Testis (tissue), 2 donors: ENCODE measurements at regions not wholly inside any gene's neighbourhood (a gene's known extent, or its start where the extent isn't known, plus 50 kb on each side); places are given as distances from the start of the nearest gene placed in this dataset.

ENCODE experiments used
- DNase-seq: peaks from one replicate; pipeline ENCODE4 v3.0.0-alpha.2; 2019
- H3K27ac ChIP-seq, 2 donors: fragments of 200-600 bp; sonication (generic); one replicate each; pipeline ENCODE4 v1.5.1; 2019
- H3K27me3 ChIP-seq: fragments of 200-600 bp; sonication (generic); one replicate; pipeline ENCODE4 v1.5.1; 2019
- H3K36me3 ChIP-seq: fragments of 200-600 bp; sonication (generic); one replicate; pipeline ENCODE4 v1.5.1; 2017; ENCODE audit warnings: low read depth; ENCODE audit errors: missing control alignments
- H3K4me1 ChIP-seq: fragments of 200-600 bp; sonication (generic); one replicate; pipeline ENCODE4 v1.5.1; 2019
- H3K4me3 ChIP-seq, 2 donors: fragments of 200-600 bp; sonication (generic); one replicate each; pipeline ENCODE4 v1.5.1; 2017 to 2019
- H3K9me3 ChIP-seq: fragments of 200-600 bp; sonication (generic); one replicate; pipeline ENCODE4 v1.5.1; 2017
- CTCF ChIP-seq, 3 experiments: fragments of 450-650 bp in 2 of 3; fragments of 200-600 bp in 1 of 3; sonication (generic) in 1 of 3; IDR thresholded peaks; one replicate each; pipeline ENCODE4 v1.5.1; 2016 to 2019; ENCODE audit warnings: antibody characterized with exemption in 3 of 3, mild to moderate bottlenecking in 2 of 3, moderate library complexity in 1 of 3
- POLR2A ChIP-seq: fragments of 450-650 bp; IDR thresholded peaks from one replicate; pipeline ENCODE4 v1.6.1; 2017; ENCODE audit warnings: antibody characterized with exemption, mild to moderate bottlenecking, moderate library complexity
- WGBS, 2 donors: methylation state at CpG; one replicate each; pipeline ENCODE4 v1.1.5; 2018; 5-methylcytosine and 5-hydroxymethylcytosine counted together
- intact Hi-C: fragments of 100-400 bp; cut with DNase I; formaldehyde crosslinking; loops from one replicate; pipeline ENCODE4 v1.15.1; 2023; ENCODE audit warnings: low total_unique reads

- Histone ChIP-seq H3K36me3 (no peaks in the 10 kb centered on the region), H3K4me3 (no peak overlapping the region), H3K27me3 (no peaks in the 10 kb centered on the region), H3K9me3 (no peaks in the 10 kb centered on the region), H3K4me1 (no peaks in the 10 kb centered on the region), H3K27ac (no peak overlapping the region)
- no peak for DNase-seq
- TF ChIP-seq POLR2A = no peak
- no peak for TF ChIP-seq CTCF (IDR thresholded peaks at IDR 0.05)
- intact Hi-C loops = no loop called here
- 90 to 93% methylated on average over 7 of the region's 7 CpGs for WGBS, 2 donors
These were observed 239.1 kb upstream of the ARID2 start for GRCh38 chr12:45490232-45490881.

GRCh38 chr12:45494279-45494678 is 235.2 kb upstream of the ARID2 start:
- TF ChIP-seq POLR2A (no peak), CTCF (IDR thresholded peaks at IDR 0.05) (no peak)
- Histone ChIP-seq H3K27ac (no peak overlapping the region), H3K4me3 (no peak overlapping the region), H3K4me1 (no peaks in the 10 kb centered on the region), H3K9me3 (no peaks in the 10 kb centered on the region), H3K27me3 (no peaks in the 10 kb centered on the region), H3K36me3 (no peaks in the 10 kb centered on the region)
- intact Hi-C loops = no loop called here
- 87 to 92% methylated on average over 4 of the region's 4 CpGs for WGBS, 2 donors
- DNase-seq = no peak

- 96 to 97% methylated on average over 1 of the region's 1 CpG for WGBS, 2 donors
- H3K9me3 ChIP-seq = no peaks in the 10 kb centered on the region
- no peak overlapping the region for H3K27ac ChIP-seq
- DNase-seq = no peak
- H3K4me1 ChIP-seq = no peaks in the 10 kb centered on the region
- no peaks in the 10 kb centered on the region for H3K27me3 ChIP-seq
- TF ChIP-seq POLR2A (no peak), CTCF (IDR thresholded peaks at IDR 0.05) (no peak)
- intact Hi-C loops = no loop called here
- H3K4me3 ChIP-seq = no peak overlapping the region
- H3K36me3 ChIP-seq = no peaks in the 10 kb centered on the region
These were observed 230.9 kb upstream of the ARID2 start for GRCh38 chr12:45498645-45499044.

GRCh38 chr12:45502481-45503128 is 226.9 kb upstream of the ARID2 start:
- intact Hi-C loops = no loop called here
- Histone ChIP-seq H3K9me3 (no peaks in the 10 kb centered on the region), H3K4me3 (no peak overlapping the region), H3K4me1 (peaks cover 3% of the 10 kb centered on the region), H3K27me3 (no peaks in the 10 kb centered on the region), H3K27ac (no peak overlapping the region), H3K36me3 (no peaks in the 10 kb centered on the region)
- no peak for DNase-seq
- WGBS, 2 donors = 62 to 68% methylated on average over 4 of the region's 4 CpGs
- TF ChIP-seq POLR2A (no peak), CTCF (IDR thresholded peaks at IDR 0.05) (no peak)

- H3K4me1 ChIP-seq = peaks cover 3% of the 10 kb centered on the region
- intact Hi-C loops = no loop called here
- H3K9me3 ChIP-seq = no peaks in the 10 kb centered on the region
- DNase-seq = no peak
- no peak overlapping the region for H3K27ac ChIP-seq
- H3K27me3 ChIP-seq = no peaks in the 10 kb centered on the region
- no peak overlapping the region for H3K4me3 ChIP-seq
- TF ChIP-seq CTCF (IDR thresholded peaks at IDR 0.05) (no peak), POLR2A (no peak)
- no peaks in the 10 kb centered on the region for H3K36me3 ChIP-seq
- 64 to 76% methylated on average over 1 of the region's 1 CpG for WGBS, 2 donors
These were observed 225.6 kb upstream of the ARID2 start for GRCh38 chr12:45503899-45504298.
